Stomach smooth muscle (tissue), 2 donors: ENCODE measurements at regions not wholly inside any gene's neighbourhood (a gene's known extent, or its start where the extent isn't known, plus 50 kb on each side); places are given as distances from the start of the nearest gene placed in this dataset.

Experiments used
- H3K27ac ChIP-seq: one replicate; pipeline ENCODE4 v1.7.0; 2013; ENCODE audit warnings: mild to moderate bottlenecking, low read length, inconsistent platforms
- H3K27me3 ChIP-seq, 2 donors: one replicate each; pipeline ENCODE4 v1.7.0; 2013; ENCODE audit warnings: low read length in 2 of 2; ENCODE audit not compliant: insufficient read depth in 2 of 2, control insufficient read depth in 1 of 2
- H3K36me3 ChIP-seq, 2 donors: one replicate each; pipeline ENCODE4 v1.7.0; 2013; ENCODE audit warnings: low read length in 2 of 2; ENCODE audit not compliant: control insufficient read depth in 2 of 2, insufficient read depth in 2 of 2
- H3K4me1 ChIP-seq: one replicate; pipeline ENCODE4 v1.7.0; 2013; ENCODE audit warnings: low read length; ENCODE audit not compliant: control insufficient read depth, insufficient read depth
- H3K4me3 ChIP-seq, 2 donors: one replicate each; pipeline ENCODE4 v1.7.0; 2013; ENCODE audit warnings: low read length in 2 of 2
- H3K9ac ChIP-seq, 2 donors: one replicate each; pipeline ENCODE4 v1.7.0; 2013; ENCODE audit warnings: low read length in 2 of 2, mild to moderate bottlenecking in 1 of 2
- H3K9me3 ChIP-seq, 2 donors: one replicate each; pipeline ENCODE4 v1.7.0; 2013; ENCODE audit warnings: low read length in 2 of 2; ENCODE audit not compliant: control insufficient read depth in 2 of 2
- donor health status: healthy.
- donor health status: Pancreatic carcinoma.

DNA sequence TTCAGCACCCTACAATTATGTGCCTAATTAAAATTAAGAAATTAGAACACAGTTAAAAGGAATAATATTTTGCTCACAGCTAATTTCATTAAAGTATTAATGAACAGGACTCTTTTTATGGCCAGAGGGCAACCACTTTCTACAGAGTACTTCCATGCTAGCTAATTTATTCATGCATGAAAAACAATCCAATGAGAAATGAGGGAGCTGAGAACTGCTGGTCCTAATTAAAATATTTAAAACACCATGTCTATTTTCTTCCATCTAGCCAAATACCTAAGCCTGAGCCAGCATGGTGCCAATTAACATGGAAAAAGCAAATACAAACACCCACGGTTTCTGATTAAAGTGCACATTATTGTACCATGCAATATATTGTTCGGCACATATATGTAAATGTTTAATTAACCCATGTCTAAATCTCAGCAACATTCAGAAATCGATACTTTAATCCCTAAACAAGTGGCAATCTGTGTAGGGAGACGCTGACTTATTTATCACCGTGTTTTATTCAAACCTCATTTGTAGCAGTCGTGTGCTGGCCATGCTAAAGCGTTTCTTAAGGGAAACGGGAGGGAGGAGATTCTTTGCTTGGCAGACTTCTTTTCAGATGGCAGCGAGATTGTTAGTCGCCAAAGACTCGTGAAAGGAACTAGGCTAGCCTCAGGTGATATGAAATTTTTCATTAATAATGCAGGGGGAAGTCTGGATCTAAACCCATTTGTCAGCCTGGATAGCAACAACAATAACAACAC lies 193.5 kb downstream of the ANXA2 start:
- no peaks in the 10 kb centered on the region for H3K36me3 ChIP-seq
- H3K27me3 ChIP-seq = peaks cover 0 to 2% of the 10 kb centered on the region in 2 donors
- no peak overlapping the region for H3K9ac ChIP-seq
- H3K4me3 ChIP-seq = no peak overlapping the region
- no peaks in the 10 kb centered on the region for H3K4me1 ChIP-seq
- H3K9me3 ChIP-seq = no peaks in the 10 kb centered on the region
- H3K27ac ChIP-seq = no peak overlapping the region

DNA sequence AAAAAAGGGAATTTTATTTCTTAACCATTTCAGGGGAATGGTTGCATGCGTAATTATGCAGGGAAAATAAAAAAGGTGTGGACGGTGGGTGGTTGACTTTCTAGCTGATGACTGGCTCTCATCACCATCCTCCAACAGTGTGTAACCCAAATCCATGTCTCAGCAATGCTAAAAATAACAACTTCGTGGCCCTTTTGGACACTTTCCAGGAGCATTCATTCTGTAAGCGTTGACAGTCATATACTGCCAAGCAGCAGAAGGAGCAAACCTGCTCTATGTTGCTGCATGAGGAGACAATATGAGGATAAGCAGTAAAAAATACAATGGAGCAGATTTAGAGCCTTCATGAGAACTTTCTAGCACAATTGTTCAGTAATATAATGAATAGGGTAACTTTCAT lies 189.1 kb downstream of the ANXA2 start:
- H3K4me3 ChIP-seq = no peak overlapping the region
- no peaks in the 10 kb centered on the region for H3K36me3 ChIP-seq
- no peak overlapping the region for H3K9ac ChIP-seq
- no peaks in the 10 kb centered on the region for H3K4me1 ChIP-seq
- no peaks in the 10 kb centered on the region for H3K9me3 ChIP-seq
- H3K27ac ChIP-seq = no peak overlapping the region
- no peaks in the 10 kb centered on the region for H3K27me3 ChIP-seq

DNA sequence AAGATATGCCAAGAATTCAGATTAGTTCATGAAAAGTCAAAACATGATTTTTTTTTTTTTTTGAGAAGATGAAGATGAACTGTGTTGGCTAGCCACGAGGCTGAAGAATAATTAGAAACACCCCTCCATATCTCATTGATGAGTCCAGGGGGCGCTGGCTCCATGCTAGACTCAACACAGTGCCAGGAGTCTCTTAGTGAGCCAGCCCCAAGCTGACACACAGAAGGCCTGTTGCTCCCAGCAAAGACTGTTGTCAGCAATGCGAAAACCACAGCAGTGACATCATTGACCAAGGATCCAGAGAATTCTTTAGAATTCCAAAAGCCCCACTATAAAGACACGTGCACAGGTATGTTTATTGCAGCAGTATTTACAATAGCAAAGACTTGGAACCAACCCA lies 185.2 kb downstream of the ANXA2 start:
- H3K9ac ChIP-seq = no peak overlapping the region

DNA sequence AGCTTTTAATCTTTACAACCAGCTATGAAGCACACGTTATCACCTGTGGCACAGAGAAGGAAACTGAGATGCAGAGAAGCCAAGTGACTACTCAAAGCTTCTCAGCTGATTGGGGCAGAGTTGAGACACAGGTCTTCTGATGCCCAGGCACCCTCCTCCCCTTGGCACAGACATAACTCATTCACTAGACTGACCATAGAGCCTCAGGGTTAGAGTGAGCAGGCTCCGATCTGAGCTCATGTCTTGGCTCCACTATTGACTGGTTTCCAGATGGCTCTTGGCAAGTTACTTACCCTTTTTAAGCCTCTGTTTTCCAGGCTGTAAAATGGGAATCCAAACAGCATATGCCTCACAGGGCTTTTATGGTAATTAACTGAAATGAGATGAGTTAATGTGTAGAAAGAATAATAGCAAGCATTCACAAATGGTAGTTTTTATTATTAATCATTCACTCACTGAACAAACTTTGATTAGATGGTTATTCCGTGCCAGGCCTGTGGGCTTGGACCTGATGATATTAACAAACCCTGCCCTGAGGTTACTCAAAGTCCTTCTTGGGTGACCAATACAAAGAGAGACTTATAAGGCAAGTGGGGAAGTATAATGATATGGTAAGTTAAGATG lies 184.3 kb downstream of the ANXA2 start:
- no peak overlapping the region for H3K9ac ChIP-seq

More for the DNA sequence above, 185.2 kb downstream of the ANXA2 start:
- H3K9me3 ChIP-seq = no peaks in the 10 kb centered on the region
- H3K27me3 ChIP-seq = peaks cover 0 to 3% of the 10 kb centered on the region in 2 donors
- no peaks in the 10 kb centered on the region for H3K4me1 ChIP-seq
- H3K4me3 ChIP-seq = no peak overlapping the region
- H3K36me3 ChIP-seq = no peaks in the 10 kb centered on the region
- no peak overlapping the region for H3K27ac ChIP-seq

DNA sequence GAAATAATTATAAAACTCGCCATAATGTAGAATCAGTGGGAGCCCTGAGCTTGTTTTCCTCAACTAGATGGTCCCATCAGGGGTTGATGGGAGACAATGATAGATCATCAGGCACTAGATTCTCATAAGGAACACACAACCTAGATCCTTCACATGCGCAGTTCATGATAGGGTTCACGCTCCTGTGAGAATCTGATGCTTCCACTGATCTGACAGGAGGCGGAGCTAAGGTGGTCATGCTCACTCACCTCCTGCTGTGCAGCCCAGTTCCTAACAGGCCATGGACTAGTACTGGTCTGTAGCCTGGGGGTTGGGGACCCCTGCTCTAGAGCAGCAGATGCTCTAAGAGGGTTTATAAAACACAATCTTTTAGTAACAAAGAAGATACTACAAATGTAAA lies 183.6 kb downstream of the ANXA2 start:
- Histone ChIP-seq H3K27ac (no peak overlapping the region), H3K4me1 (no peaks in the 10 kb centered on the region), H3K9me3 (no peaks in the 10 kb centered on the region), H3K36me3 (no peaks in the 10 kb centered on the region), H3K27me3 (peaks cover 0 to 3% of the 10 kb centered on the region in 2 donors), H3K9ac (no peak overlapping the region), H3K4me3 (no peak overlapping the region)

More for the DNA sequence above, 184.3 kb downstream of the ANXA2 start:
- H3K4me1 ChIP-seq = no peaks in the 10 kb centered on the region
- no peak overlapping the region for H3K4me3 ChIP-seq
- no peak overlapping the region for H3K27ac ChIP-seq
- H3K27me3 ChIP-seq = peaks cover 0 to 3% of the 10 kb centered on the region in 2 donors
- no peaks in the 10 kb centered on the region for H3K9me3 ChIP-seq
- H3K36me3 ChIP-seq = no peaks in the 10 kb centered on the region

DNA sequence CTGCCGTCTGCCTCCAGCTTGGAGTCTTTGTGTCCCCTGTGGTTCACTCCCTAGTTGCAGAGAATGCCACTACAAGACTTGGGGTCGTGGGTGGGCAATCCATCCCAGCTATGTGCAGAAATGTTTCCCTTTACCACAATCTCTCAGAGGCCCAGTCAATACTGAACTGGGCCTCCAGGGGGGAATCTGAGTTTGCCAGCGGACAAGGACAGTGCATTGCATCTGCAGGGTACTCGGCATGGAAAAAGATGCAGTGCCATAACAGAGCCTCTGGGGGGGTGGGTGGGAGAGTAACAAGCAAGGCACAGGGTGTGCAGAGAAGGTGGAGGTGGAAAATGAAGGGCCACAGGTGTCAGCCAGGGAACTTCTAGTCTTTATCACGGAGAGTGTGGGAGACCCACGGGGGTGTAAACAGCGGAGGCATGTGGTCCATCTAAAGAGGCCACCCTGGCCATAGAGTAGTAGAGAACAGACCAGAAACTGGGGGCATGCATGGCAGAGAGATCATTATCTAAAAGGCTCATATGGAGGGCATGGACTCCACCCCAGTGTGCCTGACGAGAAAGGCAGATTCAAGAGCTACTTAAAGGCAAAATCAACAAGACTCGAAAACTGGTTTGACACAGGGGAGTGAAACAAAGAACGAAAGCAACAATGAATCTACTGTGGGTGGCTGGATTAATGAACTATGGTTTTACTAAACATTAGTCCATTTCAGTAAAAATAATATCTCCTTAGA lies 182.4 kb downstream of the ANXA2 start:
- Histone ChIP-seq H3K9ac (no peak overlapping the region), H3K36me3 (no peaks in the 10 kb centered on the region), H3K4me3 (no peak overlapping the region), H3K9me3 (no peaks in the 10 kb centered on the region), H3K27me3 (peaks cover 0 to 3% of the 10 kb centered on the region in 2 donors), H3K4me1 (no peaks in the 10 kb centered on the region), H3K27ac (no peak overlapping the region)

DNA sequence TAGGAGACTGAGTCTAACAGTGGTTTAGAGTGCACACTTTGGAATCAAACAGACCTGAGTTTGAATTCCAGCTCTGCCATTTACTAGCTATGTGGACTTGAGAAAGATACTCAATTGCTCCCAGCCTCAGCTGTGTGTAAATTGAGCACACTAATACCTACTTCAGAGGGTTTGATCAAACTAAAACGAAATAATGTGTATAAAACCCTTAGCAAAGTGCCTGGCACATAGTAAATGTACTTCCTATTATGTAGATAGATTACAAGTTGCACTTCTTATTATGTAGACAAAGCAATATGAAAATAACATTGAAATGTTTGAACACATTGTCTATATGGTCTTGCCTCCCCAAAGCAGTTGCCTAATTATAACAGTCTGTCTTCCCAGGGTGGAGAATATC lies 180.6 kb downstream of the ANXA2 start:
- Histone ChIP-seq H3K9ac (no peak overlapping the region), H3K4me1 (no peaks in the 10 kb centered on the region), H3K27ac (no peak overlapping the region), H3K9me3 (no peaks in the 10 kb centered on the region), H3K4me3 (no peak overlapping the region), H3K36me3 (no peaks in the 10 kb centered on the region), H3K27me3 (peaks cover 0 to 3% of the 10 kb centered on the region in 2 donors)

DNA sequence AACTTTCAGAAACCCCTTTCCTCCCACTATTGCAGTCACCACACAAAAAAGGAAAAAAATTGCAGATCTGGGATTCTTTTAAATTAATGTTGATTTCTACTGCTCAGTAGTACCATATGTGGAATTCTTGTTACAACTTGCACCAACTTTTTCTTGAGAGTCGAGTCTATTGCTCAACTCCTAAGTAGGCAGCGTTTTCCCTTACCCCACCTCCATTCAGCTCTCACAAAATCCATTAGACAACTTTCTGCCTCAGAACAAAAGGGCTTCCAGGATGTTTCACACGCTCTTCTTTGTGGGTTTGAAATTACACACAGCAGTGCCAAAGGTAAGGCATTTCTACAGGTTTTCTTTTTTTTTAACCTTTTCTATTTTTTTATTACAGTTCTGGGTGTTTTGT lies 179.5 kb downstream of the ANXA2 start:
- no peak overlapping the region for H3K27ac ChIP-seq
- no peaks in the 10 kb centered on the region for H3K9me3 ChIP-seq
- H3K27me3 ChIP-seq = peaks cover 0 to 3% of the 10 kb centered on the region in 2 donors
- H3K4me1 ChIP-seq = no peaks in the 10 kb centered on the region
- H3K36me3 ChIP-seq = no peaks in the 10 kb centered on the region
- no peak overlapping the region for H3K9ac ChIP-seq
- H3K4me3 ChIP-seq = no peak overlapping the region

DNA sequence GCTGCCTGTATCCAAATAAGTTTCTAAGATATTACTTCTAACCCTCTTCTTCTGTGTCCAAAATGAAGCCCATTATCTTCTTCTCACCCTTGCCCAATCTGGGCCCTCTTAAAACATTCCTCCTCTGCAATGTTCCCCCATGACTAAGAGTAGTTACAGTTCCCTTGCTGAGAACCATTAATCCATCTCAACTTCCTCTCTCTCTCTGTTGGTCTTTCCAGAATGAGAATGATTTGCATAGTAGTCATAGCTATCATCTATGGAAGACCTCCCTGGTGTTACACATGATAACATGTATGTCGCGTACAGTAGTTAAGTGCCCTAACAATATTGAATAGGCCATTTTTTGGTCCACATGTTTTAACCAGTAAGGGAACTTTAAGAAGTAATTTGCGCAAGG lies 177.9 kb downstream of the ANXA2 start:
- H3K36me3 ChIP-seq = no peaks in the 10 kb centered on the region
- no peaks in the 10 kb centered on the region for H3K4me1 ChIP-seq
- no peaks in the 10 kb centered on the region for H3K9me3 ChIP-seq
- H3K4me3 ChIP-seq = no peak overlapping the region
- no peak overlapping the region for H3K9ac ChIP-seq
- peaks cover 0 to 1% of the 10 kb centered on the region in 2 donors for H3K27me3 ChIP-seq
- no peak overlapping the region for H3K27ac ChIP-seq

DNA sequence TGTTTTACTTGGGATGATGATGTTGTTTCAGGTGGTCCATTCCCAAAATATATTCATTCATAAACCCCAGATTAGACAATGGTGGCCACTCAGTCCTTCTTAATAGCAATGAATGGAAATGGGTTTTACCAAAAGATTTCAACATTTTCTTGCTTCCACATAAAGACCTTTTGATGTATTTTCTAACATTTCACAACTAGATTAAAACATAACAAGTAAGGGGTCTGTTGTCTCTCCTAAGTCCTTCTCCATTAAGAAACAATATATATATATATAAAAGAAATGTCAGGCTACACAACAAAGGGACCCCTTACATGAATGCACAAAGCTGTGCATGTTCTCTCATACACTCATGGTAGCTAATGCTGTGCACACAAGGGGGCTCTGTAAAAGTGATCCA lies 176.4 kb downstream of the ANXA2 start:
- H3K4me3 ChIP-seq = no peak overlapping the region
- no peak overlapping the region for H3K9ac ChIP-seq
- no peaks in the 10 kb centered on the region for H3K27me3 ChIP-seq
- no peaks in the 10 kb centered on the region for H3K9me3 ChIP-seq
- H3K36me3 ChIP-seq = no peaks in the 10 kb centered on the region
- no peaks in the 10 kb centered on the region for H3K4me1 ChIP-seq
- H3K27ac ChIP-seq = no peak overlapping the region
